ENCODE measurements at regions not wholly inside any gene's neighbourhood (a gene's known extent, or its start where the extent isn't known, plus 50 kb on each side); places are given as distances from the start of the nearest gene placed in this dataset.
"Not testable (repeated sequence)": the region's sequence is repeated elsewhere in the genome, so short reads cannot be mapped to it uniquely, and the experiment has no call there.

GRCh38 chrX:42832764-42833549 is 55.0 kb upstream of the PPP1R2C start:
- FAIRE-seq: no peak

- not testable (repeated sequence) for FAIRE-seq
Measured at GRCh38 chrX:42833550-42833940, 55.6 kb upstream of the PPP1R2C start.

GRCh38 chrX:42837101-42837726 is 59.3 kb upstream of the PPP1R2C start:
- FAIRE-seq: no peak

GRCh38 chrX:42837747-42838146 is 59.8 kb upstream of the PPP1R2C start:
- FAIRE-seq: no peak

GRCh38 chrX:42839632-42840031 is 61.7 kb upstream of the PPP1R2C start:
- FAIRE-seq: no peak

- no peak for FAIRE-seq
Measured at GRCh38 chrX:42846741-42847140, 68.8 kb upstream of the PPP1R2C start.

- no peak for FAIRE-seq
Measured at GRCh38 chrX:42855259-42855658, 77.3 kb upstream of the PPP1R2C start.

- no peak for FAIRE-seq
Measured at GRCh38 chrX:42857766-42858165, 79.8 kb upstream of the PPP1R2C start.

GRCh38 chrX:42869011-42869410 is 91.0 kb upstream of the PPP1R2C start:
- no peak for FAIRE-seq

- no peak for FAIRE-seq
Measured at GRCh38 chrX:42869659-42870476, 91.9 kb upstream of the PPP1R2C start.

- no peak for FAIRE-seq
Measured at GRCh38 chrX:42886519-42886918, 108.6 kb upstream of the PPP1R2C start.

GRCh38 chrX:42900947-42901346 is 123.0 kb upstream of the PPP1R2C start:
- FAIRE-seq: no peak

GRCh38 chrX:42902513-42902912 is 124.5 kb upstream of the PPP1R2C start:
- no peak for FAIRE-seq

- no peak for FAIRE-seq
Measured at GRCh38 chrX:42920752-42921151, 142.8 kb upstream of the PPP1R2C start.

GRCh38 chrX:42930071-42930470 is 152.1 kb upstream of the PPP1R2C start:
- no peak for FAIRE-seq

- FAIRE-seq: no peak
Measured at GRCh38 chrX:42930951-42931350, 153.0 kb upstream of the PPP1R2C start.

GRCh38 chrX:42933187-42933586 is 155.2 kb upstream of the PPP1R2C start:
- FAIRE-seq: no peak

GRCh38 chrX:42934020-42934726 is 156.2 kb upstream of the PPP1R2C start:
- FAIRE-seq: no peak

GRCh38 chrX:42941671-42942070 is 163.7 kb upstream of the PPP1R2C start:
- no peak for FAIRE-seq

GRCh38 chrX:42943051-42943974 is 165.3 kb upstream of the PPP1R2C start:
- no peak for FAIRE-seq

- no peak for FAIRE-seq
Measured at GRCh38 chrX:42944381-42944998, 166.5 kb upstream of the PPP1R2C start.
